OCI-LY3 (cell line): ENCODE measurements at regions not wholly inside any gene's neighbourhood (a gene's known extent, or its start where the extent isn't known, plus 50 kb on each side); places are given as distances from the start of the nearest gene placed in this dataset.
"Not testable (repeated sequence)": the region's sequence is repeated elsewhere in the genome, so short reads cannot be mapped to it uniquely, and the experiment has no call there.

Experiments
- CTCF ChIP-seq: fragments of 200-600, 300-600 bp; sonication (generic); IDR thresholded peaks from 2 replicates; pipeline ENCODE4 v1.5.1; 2014; ENCODE audit warnings: antibody characterized with exemption, low read length, low read depth
- EZH2phosphoT487 ChIP-seq: fragments of 200-600 bp; shearing (Covaris generic); IDR thresholded peaks from 2 replicates; pipeline ENCODE4 v1.6.1; 2018; ENCODE audit warnings: antibody characterized with exemption, mixed run types, low read depth

DNA sequence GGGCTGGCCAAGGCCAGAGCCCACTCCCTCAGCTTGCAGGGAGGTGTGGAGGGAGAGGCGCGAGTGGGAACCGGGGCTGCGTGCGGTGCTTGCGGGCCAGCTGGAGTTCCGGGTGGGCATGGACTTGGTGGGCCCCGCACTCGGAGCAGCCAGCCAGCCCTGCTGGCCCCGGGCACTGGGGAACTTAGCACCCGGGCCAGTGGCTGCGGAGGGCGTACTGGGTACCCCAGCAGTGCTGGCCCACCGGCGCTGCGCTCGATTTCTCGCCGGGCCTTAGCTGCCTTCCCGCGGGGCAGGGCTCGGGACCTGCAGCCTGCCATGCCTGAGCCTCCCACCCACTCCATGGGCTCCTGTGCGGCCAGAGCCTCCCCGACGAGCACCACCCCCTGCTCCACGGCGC, 599.6 kb downstream of the TGIF2LX start:
- not testable (repeated sequence) for TF ChIP-seq CTCF, EZH2phosphoT487
